HK-2 (cell line): ENCODE measurements at regions not wholly inside any gene's neighbourhood (a gene's known extent, or its start where the extent isn't known, plus 50 kb on each side); places are given as distances from the start of the nearest gene placed in this dataset.

Experiments
- DNase-seq: peaks from one replicate; pipeline ENCODE4 v3.0.0-alpha.2; 2018; ENCODE audit not compliant: unreplicated experiment

DNA sequence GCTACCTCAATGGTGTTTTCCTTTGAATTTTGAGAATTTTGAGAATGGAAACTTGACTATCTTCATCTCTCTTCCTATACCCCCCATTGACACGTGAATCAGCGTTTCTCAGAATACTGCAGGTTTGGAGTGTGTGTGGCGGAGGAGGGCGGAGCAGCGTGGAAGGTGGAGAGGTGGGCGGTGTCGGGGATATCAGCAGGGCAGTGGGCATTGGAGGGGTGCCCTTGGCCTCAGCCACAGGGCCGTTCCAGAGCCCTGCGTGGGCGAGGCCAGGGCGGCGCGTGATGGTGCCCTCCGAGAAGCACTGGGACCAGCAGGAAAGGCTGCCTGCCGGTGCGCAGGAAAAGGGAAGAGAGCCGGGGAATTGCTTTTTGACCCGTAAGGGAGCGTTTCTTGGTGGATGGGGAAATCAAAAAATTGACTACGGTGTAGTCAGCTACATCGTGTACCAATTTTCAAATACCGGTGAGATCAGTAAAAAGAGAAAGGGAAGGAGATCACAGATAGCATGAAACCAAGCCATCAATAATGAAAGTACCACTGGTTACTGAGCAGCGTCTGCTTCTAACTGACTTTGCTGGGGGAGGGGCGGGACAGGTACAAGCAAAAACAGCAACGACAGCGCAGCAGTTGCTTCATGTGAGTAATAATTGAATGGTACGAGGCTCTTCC lies 82.7 kb upstream of the DUSP22 start:
- DNase-seq = no peak

DNA sequence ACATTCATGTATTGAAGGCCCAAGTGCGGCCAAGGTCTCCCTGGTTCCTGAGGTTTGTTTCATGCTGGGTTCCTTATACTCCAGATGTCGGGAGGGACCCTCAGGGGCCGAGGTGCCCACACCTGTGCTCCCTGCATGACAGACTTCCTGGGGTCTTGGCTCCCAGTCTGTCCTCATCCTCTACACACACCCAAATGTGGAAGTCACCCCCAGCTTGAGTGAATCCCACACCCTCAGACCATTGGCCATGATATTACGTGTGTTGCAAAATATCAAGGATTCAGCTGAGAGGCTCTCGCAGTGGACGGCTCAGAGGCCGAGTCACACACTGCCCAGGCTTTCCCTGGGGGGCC lies 82.2 kb upstream of the DUSP22 start:
- DNase-seq = no peak

GRCh38 chr6:210778-211374 lies 81.4 kb upstream of the DUSP22 start:
- DNase-seq = no peak

DNA sequence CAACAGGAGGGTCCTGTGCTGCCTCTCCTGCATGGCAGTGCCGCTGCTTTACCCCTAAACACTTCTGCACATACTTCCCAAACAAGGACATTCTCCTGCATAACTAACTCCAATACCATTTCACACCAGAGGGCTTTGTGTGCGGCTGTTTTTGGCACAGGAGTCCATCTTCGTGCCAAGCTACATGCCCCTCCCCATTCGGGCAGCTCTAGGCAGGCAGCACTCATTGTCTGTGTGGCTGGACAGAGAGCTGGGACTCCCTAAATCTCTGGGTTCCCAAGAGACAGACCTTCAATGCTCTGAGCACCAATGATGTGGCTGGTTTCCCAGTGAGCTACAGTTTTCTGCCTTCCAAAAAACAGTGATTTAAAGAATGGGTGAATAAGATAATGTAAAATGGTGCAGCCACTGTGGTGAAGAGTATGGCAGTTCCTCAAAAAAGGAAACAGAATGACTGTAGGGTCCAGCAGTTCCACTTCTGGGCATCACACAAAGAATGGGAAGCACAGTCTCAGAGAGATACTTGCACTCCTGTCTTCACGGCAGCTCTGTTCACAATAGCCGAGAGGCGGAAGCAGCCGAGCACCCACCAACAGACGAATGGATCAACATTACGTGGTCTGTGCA lies 80.3 kb upstream of the DUSP22 start:
- DNase-seq = no peak

DNA sequence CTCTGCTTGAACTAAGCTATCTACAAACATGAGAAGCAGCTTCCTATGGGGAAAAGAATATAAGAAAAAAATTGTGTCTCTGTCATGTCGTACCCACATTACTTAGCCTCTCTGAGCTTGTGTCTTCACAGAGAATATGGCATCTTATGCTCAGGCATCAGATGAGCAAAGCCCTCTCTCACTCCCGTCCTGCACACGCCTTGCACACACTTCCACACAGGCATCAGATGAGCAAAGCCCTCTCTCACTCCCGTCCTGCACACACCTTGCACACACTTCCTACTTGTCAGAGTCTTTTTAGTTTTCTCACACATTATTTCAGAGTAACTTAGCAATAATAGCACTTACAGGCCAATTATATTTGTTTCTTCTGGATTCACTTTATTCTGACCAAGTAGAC lies 79.0 kb upstream of the DUSP22 start:
- DNase-seq = no peak

DNA sequence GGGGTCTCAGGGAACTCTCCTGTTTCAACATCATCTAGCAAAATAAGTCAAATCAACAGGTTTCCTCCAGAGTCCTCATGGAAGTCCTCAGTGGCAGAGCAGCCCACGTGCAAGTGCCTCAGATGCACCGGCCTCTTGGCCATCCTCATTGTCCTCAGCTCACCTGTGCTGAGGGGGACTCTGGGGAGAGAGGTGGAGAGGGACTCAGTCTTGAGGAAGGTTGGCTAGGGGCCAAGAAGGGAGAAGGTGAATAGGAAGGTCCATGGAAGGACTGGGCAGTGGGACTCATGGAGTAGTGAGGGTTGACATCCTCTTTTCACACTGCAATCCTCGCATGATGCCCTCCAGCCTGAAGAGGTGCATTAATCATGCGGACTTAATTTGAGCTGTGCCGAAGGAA lies 77.9 kb upstream of the DUSP22 start:
- no peak for DNase-seq

- DNase-seq = peak; percentile 55
Measured at GRCh38 chr6:215335-216034, 76.8 kb upstream of the DUSP22 start.

- DNase-seq = no peak
Measured at GRCh38 chr6:217048-217659, 75.1 kb upstream of the DUSP22 start.

DNA sequence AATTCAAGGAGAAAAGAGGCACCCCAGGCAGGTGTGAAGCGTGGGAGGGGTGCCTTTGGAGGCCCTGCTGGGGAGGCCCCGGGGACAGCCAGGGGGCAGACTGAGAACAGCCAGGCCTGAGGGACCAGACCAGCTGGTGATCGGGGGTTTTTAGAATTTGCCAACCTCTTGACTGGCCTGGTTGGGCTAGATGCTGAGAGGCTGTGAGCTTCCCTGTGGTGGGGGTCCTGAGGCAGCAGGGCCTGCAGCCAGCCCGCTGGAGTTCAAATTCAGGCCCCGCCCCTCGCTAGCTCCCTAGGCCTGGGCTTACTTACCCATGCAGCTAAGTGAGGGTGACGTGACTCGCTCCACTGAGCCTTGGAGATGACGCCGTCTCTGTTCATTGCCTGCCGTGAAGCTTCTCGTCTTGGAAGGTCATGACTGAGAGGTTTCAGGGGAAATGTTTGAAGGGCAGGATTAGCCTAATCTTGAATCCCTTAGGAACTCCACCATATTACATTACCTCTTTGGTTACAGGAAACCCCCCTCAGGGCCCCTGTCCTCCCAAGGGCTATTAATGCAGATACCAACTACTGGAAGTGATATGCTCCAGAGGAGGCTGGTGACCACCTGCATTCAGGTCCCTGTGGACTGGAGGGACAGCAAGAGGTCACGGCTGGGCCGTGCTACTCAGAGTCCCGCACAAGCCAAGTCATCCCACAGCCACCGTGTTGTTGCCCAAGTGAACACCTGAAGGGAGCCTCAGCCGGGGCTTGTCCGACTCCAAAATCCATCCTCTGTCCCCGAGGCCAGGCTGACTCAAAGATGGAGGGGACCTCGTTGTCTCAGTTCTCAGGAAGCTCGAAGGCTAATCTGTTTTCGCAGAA lies 73.9 kb upstream of the DUSP22 start:
- DNase-seq = peak; percentile 45

GRCh38 chr6:219019-219570 lies 73.2 kb upstream of the DUSP22 start:
- DNase-seq = no peak

- DNase-seq = peak; percentile 52
Measured at GRCh38 chr6:219641-220198, 72.6 kb upstream of the DUSP22 start.

DNA sequence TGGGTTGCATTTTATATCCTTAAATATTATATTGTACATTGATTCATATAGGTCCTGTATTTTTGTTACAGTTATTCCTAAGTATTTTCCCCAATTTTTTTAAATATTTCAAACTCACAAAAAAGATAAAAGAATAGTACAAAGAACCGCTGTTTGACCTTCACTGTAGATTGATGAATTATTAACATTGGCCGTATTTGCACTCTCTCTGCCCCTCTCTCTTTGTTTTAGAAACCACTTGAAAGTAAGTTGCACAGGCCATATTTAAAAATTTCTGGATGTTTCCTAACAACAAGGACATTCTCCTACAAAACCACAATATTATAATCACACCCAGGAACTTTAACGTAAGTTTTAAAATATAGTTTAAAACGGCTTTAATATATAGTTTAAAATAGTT lies 72.0 kb upstream of the DUSP22 start:
- DNase-seq = no peak

DNA sequence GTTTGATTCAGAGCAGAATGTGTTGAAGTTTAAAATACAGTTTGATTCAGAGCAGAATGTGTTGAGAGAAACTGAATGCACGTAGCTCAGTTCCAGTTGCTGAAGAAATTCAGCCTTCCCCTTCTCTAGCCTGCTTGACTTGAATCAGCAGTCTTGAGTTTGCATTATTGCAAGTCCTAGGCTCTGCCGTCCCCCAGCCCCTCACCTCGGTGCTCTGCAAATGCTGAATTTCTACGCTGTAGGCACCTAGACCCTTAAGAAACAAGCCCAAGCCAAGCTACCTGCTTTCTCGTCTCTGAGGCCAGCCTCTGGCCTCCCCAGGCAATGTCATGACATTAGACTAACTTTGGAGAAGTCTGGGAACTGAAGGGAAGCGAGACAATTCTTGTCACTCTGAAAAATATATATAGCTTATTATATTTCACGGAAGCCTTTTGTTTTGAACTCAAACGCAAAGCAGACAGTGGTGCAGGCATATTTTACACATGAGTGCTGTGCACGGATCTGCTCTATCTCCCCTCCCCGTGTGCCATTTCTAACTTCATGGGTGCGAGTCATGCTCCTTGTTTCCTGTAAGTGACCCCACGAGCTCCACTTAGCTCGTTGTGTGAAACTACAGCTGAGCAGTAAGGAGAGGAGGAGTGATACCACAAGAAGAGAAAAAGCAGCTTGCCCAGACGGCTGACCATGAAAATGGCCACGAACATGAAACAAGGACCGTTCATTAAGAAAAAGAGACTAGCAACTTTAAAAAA lies 71.4 kb upstream of the DUSP22 start:
- DNase-seq = no peak

DNA sequence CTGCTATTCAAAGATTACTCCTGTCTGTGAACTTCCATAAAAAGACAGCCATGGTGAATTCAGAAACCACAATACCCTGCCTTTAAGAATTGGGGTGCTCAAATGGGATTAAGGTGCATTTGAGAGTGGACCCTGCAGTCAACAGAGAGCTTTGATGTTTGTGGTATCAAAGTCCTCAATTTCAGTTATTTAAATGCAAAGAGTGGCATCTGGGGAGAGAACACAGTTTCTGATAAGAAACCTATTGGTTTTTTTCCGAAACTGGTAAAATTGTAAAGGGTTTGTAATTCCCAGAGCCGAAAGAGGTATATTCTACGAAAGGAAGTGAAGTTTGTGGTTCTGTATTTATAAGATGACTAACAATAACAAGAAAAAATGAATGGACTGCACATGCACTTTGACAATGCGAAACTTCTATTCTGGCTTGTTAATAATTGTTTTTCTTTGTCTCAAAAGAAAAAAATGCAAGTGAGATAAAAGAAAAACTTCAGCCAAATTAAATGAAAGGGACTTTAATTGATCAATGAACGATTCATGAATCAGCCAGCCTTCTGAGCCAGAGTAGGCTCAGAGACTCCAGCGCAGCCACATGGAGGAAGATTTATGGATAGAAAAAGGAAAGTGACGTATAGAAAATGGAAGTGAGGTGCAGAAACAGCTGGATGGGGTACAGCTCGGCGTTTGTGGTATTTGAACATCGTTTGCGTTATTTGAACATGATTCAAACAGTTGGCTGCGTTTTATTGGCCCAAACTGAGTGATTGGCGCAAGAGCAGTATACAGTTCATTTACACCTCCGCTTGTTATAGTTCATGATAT lies 70.5 kb upstream of the DUSP22 start:
- no peak for DNase-seq

DNA sequence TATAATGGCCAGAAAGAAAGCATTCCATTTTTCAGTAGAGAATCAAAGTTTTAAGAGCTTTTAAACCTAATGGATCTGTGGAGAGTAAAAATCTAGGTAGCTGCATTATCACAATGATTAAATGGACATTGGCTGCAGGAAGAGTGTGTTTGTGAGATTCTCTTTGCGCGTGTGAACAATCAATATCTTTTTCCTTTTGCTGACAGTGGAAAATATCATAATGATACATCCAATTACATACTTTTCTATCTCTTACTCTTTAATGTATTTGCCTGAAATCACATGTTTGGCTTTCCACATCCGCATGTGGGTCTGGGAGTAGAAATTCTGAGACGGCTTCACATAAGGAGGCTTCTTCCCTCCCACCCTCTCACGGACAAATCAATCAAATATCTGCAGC lies 69.8 kb upstream of the DUSP22 start:
- no peak for DNase-seq

DNA sequence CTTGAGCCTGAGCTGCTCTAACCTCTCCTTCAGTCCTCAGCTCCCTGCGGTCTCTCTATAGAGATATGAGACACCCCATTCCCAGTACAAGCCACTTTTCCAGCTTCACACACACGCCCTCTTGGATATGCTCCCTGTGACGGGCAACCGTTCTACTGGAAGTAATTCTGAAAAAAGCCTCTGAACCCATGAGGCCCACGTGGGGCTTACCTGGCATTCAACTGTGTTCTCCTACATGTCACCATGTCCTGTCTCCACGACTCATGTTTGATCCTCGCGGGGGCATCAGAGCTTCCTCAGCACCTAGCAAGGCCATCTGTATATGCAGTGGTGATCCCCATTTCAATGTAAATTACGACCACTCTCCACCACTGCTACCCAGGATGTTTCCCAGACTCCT lies 69.2 kb upstream of the DUSP22 start:
- DNase-seq = no peak

- DNase-seq = no peak
Measured at GRCh38 chr6:223763-224162, 68.5 kb upstream of the DUSP22 start.

GRCh38 chr6:224350-224749 lies 67.9 kb upstream of the DUSP22 start:
- no peak for DNase-seq

GRCh38 chr6:225121-225721 lies 67.1 kb upstream of the DUSP22 start:
- DNase-seq = no peak
